Kidney epithelial cell (primary cell): ENCODE measurements at regions not wholly inside any gene's neighbourhood (a gene's known extent, or its start where the extent isn't known, plus 50 kb on each side); places are given as distances from the start of the nearest gene placed in this dataset.

Experiments
- DNase-seq: peaks from one replicate; pipeline ENCODE4 v3.0.0-alpha.2; 2010; ENCODE audit warnings: low read depth
- H3K27me3 ChIP-seq: 2 replicates; pipeline ENCODE4 v1.6.0; 2011; ENCODE audit warnings: low read length; ENCODE audit not compliant: control insufficient read depth, insufficient read depth
- H3K36me3 ChIP-seq: 2 replicates; pipeline ENCODE4 v1.5.1; 2011; ENCODE audit warnings: low read length; ENCODE audit not compliant: control insufficient read depth, insufficient read depth
- H3K4me3 ChIP-seq: 2 replicates; pipeline ENCODE4 v1.5.1; 2011; ENCODE audit warnings: low read depth, mild to moderate bottlenecking, control low read depth, low read length
- TF ChIP-seq, protein P1 (sequence below): IDR thresholded peaks from 2 replicates; pipeline ENCODE4 v1.5.1; 2011; ENCODE audit warnings: mild to moderate bottlenecking, moderate library complexity, low read length, control low read depth, inconsistent platforms; ENCODE audit not compliant: insufficient read depth, poor library complexity, severe bottlenecking

DNA sequence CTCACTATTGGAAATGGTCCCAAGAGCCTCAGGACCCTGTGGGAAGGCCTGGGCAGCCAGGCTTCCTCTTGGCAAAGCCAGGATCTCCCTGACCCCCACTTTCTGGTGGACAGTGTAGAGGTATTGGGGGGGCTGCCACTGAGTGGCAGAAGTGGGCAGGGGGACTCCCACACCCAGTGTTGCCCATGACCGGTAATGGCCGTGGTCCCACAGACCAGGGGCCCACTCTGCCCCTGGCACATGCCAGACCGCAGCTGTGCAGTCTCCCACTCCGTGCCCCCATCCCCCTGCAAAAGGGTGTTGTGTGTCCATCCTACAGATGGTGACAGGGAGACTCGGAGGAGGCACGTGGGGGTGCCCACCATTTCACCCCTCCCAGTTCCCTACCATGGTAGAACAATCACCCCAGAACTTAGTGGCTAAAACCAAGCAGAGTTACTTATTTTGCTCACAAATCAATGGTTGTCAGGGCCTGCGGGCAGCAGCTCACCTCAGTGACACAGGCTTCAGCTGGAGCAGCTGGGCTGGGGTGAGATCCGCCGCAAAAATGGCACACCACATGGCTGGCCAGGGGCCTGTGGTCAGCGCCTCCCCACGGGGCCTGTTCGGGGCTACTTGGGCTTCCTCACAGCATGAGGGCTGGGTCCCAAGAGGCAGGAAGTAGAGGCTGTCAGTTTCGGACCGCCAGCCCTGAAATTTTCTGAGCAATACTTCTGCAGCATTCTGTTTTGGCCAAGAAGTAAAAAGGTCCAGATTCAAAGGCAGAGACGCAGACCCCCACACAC, 59.0 kb upstream of the ZNF469 start:
- H3K36me3 ChIP-seq, result no peaks in the 10 kb centered on the region
- no peaks in the 10 kb centered on the region for H3K27me3 ChIP-seq
- TF ChIP-seq, protein P1, sequence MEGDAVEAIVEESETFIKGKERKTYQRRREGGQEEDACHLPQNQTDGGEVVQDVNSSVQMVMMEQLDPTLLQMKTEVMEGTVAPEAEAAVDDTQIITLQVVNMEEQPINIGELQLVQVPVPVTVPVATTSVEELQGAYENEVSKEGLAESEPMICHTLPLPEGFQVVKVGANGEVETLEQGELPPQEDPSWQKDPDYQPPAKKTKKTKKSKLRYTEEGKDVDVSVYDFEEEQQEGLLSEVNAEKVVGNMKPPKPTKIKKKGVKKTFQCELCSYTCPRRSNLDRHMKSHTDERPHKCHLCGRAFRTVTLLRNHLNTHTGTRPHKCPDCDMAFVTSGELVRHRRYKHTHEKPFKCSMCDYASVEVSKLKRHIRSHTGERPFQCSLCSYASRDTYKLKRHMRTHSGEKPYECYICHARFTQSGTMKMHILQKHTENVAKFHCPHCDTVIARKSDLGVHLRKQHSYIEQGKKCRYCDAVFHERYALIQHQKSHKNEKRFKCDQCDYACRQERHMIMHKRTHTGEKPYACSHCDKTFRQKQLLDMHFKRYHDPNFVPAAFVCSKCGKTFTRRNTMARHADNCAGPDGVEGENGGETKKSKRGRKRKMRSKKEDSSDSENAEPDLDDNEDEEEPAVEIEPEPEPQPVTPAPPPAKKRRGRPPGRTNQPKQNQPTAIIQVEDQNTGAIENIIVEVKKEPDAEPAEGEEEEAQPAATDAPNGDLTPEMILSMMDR, result no peak
- no peak overlapping the region for H3K4me3 ChIP-seq
- no peak for DNase-seq

DNA sequence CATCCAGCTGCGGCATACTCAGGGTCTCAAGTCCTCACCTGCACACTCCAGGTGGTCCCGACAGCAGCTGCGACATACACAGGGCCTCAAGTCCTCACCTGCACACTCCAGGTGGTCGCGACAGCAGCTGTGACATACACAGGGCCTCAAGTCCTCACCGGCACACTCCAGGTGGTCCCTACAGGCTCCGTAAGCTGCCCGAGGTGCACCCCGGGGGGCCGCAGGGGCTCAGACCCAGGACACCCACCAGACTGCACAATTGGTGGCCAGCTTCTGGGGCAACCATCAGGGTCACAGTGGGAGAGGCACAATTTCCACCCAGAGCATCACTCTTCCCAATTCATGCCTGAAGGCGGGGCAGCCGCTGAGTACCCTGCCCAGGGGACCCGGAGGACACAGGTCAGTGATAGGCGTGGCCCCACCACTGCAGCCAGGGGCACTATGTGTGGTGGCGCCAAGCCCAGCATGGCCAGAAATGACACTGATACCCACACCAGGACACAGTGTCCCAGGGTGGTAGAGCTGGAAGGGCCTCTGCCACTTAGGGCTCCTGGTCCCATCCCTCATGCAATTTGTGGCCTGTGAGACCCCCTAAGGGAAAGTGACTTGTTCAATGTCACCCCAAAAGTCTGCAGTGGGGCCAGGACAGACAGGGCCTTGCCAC, 57.5 kb upstream of the ZNF469 start:
- Histone ChIP-seq H3K4me3 (no peak overlapping the region), H3K36me3 (no peaks in the 10 kb centered on the region), H3K27me3 (no peaks in the 10 kb centered on the region)
- TF ChIP-seq, protein P1, result no peak
- no peak for DNase-seq

DNA sequence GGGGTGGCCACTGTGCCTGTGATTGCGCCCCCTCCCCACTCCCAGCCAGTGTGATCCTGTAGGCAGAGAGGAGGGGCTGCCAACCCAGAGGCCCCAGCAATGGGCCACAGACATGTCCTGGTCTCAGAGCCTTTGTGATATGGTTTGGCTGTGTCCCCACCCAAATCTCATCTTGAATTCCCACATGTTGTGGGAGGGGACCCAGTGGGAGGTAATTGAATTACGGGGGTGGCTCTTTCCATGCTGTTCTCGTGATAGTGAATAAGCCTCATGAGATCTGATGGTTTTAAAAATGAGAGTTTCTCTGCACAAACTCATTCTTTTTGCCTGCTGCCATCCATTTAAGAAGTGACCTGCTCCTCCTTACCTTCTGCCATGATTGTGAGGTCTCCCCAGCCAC, 56.8 kb upstream of the ZNF469 start:
- H3K36me3 ChIP-seq, result no peaks in the 10 kb centered on the region
- DNase-seq, result no peak
- TF ChIP-seq, protein P1, result no peak
- no peaks in the 10 kb centered on the region for H3K27me3 ChIP-seq
- H3K4me3 ChIP-seq, result no peak overlapping the region

GRCh38 chr16:88326611-88327485, 55.9 kb upstream of the ZNF469 start:
- H3K4me3 ChIP-seq, result no peak overlapping the region
- H3K36me3 ChIP-seq, result no peaks in the 10 kb centered on the region
- TF ChIP-seq, protein P1, result no peak
- H3K27me3 ChIP-seq, result no peaks in the 10 kb centered on the region
- no peak for DNase-seq

- TF ChIP-seq, protein P1, result no peak
- Histone ChIP-seq H3K4me3 (no peak overlapping the region), H3K36me3 (no peaks in the 10 kb centered on the region), H3K27me3 (no peaks in the 10 kb centered on the region)
- DNase-seq, result peak; percentile 26
Observed at GRCh38 chr16:88327561-88328312, 55.0 kb upstream of the ZNF469 start.
